Mammary epithelial cell (primary cell): ENCODE measurements at regions not wholly inside any gene's neighbourhood (a gene's known extent, or its start where the extent isn't known, plus 50 kb on each side); places are given as distances from the start of the nearest gene placed in this dataset.

Source experiments
- CTCF ChIP-seq, 2 donors: IDR thresholded peaks in 1 of 2; conservative IDR thresholded peaks in 1 of 2; 2 replicates each; pipeline ENCODE4 v1.5.1; 2011 to 2012; ENCODE audit warnings: inconsistent platforms in 2 of 2, low read length in 2 of 2, mild to moderate bottlenecking in 2 of 2, control low read depth in 1 of 2, low read depth in 1 of 2; ENCODE audit not compliant: insufficient read depth in 1 of 2; ENCODE audit errors: extremely low read depth in 1 of 2
- EZH2 ChIP-seq: IDR thresholded peaks from 2 replicates; pipeline ENCODE4 v1.6.1; 2012; ENCODE audit warnings: low read length, inconsistent platforms, borderline replicate concordance

GRCh38 chr5:85517386-85517785 lies 1100.4 kb upstream of the COX7C start:
- TF ChIP-seq CTCF (conservative IDR thresholded peaks at IDR 0.05 in 1 of 2, IDR thresholded peaks at IDR 0.05 in 1 of 2; ENCODE audit: extremely low read depth in 1 of 2, insufficient read depth in 1 of 2, low read depth in 1 of 2, low read length in 2 of 2), result no peak
- no peak for TF ChIP-seq EZH2
